ENCODE measurements at regions not wholly inside any gene's neighbourhood (a gene's known extent, or its start where the extent isn't known, plus 50 kb on each side); places are given as distances from the start of the nearest gene placed in this dataset.

DNA sequence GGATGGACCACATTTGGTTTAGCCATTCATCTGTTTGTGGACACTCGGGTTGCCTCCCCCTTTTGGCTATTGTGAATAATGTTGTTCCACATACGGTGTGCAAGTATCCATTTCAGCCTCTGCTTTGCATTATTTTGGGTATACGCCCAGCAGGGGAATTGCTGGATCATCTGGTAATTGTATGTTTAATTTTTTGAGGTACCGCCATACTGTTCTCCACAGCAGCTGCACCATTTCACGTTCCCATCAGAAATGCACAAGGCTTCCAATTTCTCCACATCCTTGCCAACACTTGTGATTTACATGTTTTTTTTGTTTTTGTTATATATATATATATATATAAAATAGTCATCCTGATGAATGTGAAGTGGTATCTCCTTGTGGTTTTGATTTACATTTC lies 54.6 kb upstream of the TWIST2 start:
- TF ChIP-seq, protein P1, sequence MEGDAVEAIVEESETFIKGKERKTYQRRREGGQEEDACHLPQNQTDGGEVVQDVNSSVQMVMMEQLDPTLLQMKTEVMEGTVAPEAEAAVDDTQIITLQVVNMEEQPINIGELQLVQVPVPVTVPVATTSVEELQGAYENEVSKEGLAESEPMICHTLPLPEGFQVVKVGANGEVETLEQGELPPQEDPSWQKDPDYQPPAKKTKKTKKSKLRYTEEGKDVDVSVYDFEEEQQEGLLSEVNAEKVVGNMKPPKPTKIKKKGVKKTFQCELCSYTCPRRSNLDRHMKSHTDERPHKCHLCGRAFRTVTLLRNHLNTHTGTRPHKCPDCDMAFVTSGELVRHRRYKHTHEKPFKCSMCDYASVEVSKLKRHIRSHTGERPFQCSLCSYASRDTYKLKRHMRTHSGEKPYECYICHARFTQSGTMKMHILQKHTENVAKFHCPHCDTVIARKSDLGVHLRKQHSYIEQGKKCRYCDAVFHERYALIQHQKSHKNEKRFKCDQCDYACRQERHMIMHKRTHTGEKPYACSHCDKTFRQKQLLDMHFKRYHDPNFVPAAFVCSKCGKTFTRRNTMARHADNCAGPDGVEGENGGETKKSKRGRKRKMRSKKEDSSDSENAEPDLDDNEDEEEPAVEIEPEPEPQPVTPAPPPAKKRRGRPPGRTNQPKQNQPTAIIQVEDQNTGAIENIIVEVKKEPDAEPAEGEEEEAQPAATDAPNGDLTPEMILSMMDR (IDR thresholded peaks at IDR 0.05), result no peak
- TF ChIP-seq POLR2A (IDR thresholded peaks at IDR 0.05; ENCODE audit: low read length), result no peak
- TF ChIP-seq RAD21 (conservative IDR thresholded peaks at IDR 0.05 in 1 of 2, IDR thresholded peaks at IDR 0.05 in 1 of 2), result no peak
- no peak for TF ChIP-seq MAZ (IDR thresholded peaks at IDR 0.05; ENCODE audit: borderline replicate concordance, low read depth, low read length)
- no peak for TF ChIP-seq ESRRA (IDR thresholded peaks at IDR 0.05; ENCODE audit: borderline replicate concordance, low read length)
- no peak for TF ChIP-seq BHLHE40 (IDR thresholded peaks at IDR 0.05; ENCODE audit: low read depth, low read length)
- TF ChIP-seq, protein P2, sequence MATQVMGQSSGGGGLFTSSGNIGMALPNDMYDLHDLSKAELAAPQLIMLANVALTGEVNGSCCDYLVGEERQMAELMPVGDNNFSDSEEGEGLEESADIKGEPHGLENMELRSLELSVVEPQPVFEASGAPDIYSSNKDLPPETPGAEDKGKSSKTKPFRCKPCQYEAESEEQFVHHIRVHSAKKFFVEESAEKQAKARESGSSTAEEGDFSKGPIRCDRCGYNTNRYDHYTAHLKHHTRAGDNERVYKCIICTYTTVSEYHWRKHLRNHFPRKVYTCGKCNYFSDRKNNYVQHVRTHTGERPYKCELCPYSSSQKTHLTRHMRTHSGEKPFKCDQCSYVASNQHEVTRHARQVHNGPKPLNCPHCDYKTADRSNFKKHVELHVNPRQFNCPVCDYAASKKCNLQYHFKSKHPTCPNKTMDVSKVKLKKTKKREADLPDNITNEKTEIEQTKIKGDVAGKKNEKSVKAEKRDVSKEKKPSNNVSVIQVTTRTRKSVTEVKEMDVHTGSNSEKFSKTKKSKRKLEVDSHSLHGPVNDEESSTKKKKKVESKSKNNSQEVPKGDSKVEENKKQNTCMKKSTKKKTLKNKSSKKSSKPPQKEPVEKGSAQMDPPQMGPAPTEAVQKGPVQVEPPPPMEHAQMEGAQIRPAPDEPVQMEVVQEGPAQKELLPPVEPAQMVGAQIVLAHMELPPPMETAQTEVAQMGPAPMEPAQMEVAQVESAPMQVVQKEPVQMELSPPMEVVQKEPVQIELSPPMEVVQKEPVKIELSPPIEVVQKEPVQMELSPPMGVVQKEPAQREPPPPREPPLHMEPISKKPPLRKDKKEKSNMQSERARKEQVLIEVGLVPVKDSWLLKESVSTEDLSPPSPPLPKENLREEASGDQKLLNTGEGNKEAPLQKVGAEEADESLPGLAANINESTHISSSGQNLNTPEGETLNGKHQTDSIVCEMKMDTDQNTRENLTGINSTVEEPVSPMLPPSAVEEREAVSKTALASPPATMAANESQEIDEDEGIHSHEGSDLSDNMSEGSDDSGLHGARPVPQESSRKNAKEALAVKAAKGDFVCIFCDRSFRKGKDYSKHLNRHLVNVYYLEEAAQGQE (IDR thresholded peaks at IDR 0.05), result no peak
- TF ChIP-seq EP300 (IDR thresholded peaks at IDR 0.05), result no peak
- no peak for TF ChIP-seq HDAC2 (IDR thresholded peaks at IDR 0.05)
- TF ChIP-seq HEYL (CRISPR knock-in tag; IDR thresholded peaks at IDR 0.05), result no peak
- no peak for TF ChIP-seq ZSCAN20 (CRISPR knock-in tag; IDR thresholded peaks at IDR 0.05)

All from A549 (cell line).